ENCODE measurements at regions not wholly inside any gene's neighbourhood (a gene's known extent, or its start where the extent isn't known, plus 50 kb on each side); places are given as distances from the start of the nearest gene placed in this dataset.
A peak's percentile ranks its signal among the peaks of the same experiment; 100 is the strongest.

- DNase-seq = no peak
These were observed 255.4 kb downstream of the DAD1 start for GRCh38 chr14:22333422-22334274.

GRCh38 chr14:22332686-22333421, 256.2 kb downstream of the DAD1 start:
- no peak for DNase-seq

GRCh38 chr14:22329371-22329770, 259.7 kb downstream of the DAD1 start:
- no peak for DNase-seq

GRCh38 chr14:22325676-22326400, 263.2 kb downstream of the DAD1 start:
- DNase-seq = no peak

GRCh38 chr14:22320362-22320750, 268.7 kb downstream of the DAD1 start:
- no peak for DNase-seq

- DNase-seq = peak in 1 of 2 donors; percentile 3
These were observed 269.3 kb downstream of the DAD1 start for GRCh38 chr14:22319526-22320361.

GRCh38 chr14:22318951-22319350, 270.1 kb downstream of the DAD1 start:
- DNase-seq = no peak

- no peak for DNase-seq
These were observed 272.6 kb downstream of the DAD1 start for GRCh38 chr14:22316473-22316872.

- DNase-seq = no peak
These were observed 273.7 kb downstream of the DAD1 start for GRCh38 chr14:22315336-22315735.

- no peak for DNase-seq
These were observed 274.7 kb downstream of the DAD1 start for GRCh38 chr14:22314183-22314820.

GRCh38 chr14:22313172-22313801, 275.7 kb downstream of the DAD1 start:
- DNase-seq = no peak

- no peak for DNase-seq
These were observed 277.4 kb downstream of the DAD1 start for GRCh38 chr14:22311636-22312035.

- no peak for DNase-seq
These were observed 283.4 kb downstream of the DAD1 start for GRCh38 chr14:22305607-22306006.

GRCh38 chr14:22304326-22304725, 284.7 kb downstream of the DAD1 start:
- DNase-seq = no peak

- DNase-seq = no peak
These were observed 285.3 kb downstream of the DAD1 start for GRCh38 chr14:22303589-22304195.

GRCh38 chr14:22300646-22301045, 288.4 kb downstream of the DAD1 start:
- no peak for DNase-seq

GRCh38 chr14:22297376-22297775, 291.6 kb downstream of the DAD1 start:
- DNase-seq = no peak

GRCh38 chr14:22296722-22297121, 292.3 kb downstream of the DAD1 start:
- no peak for DNase-seq

- DNase-seq = no peak
These were observed 292.9 kb downstream of the DAD1 start for GRCh38 chr14:22296088-22296487.

GRCh38 chr14:22291406-22291805, 297.6 kb downstream of the DAD1 start:
- DNase-seq = no peak

GRCh38 chr14:22289570-22289969, 299.5 kb downstream of the DAD1 start:
- DNase-seq = no peak

All from activated CD4-positive, alpha-beta T cell treated with anti-CD3 and anti-CD28 coated beads for 4 hours (primary cell).